H1 (cell line): ENCODE measurements at regions not wholly inside any gene's neighbourhood (a gene's known extent, or its start where the extent isn't known, plus 50 kb on each side); places are given as distances from the start of the nearest gene placed in this dataset.

Experiments used
- CTCF ChIA-PET: fragments of 300-600 bp; sonication (Branson Sonifier 250); formaldehyde crosslinking; loops from one replicate; lab custom pipeline; 2021; ENCODE audit not compliant: partially characterized antibody; lab: Charles Lee
- POLR2A ChIA-PET: fragments of 300-600 bp; sonication (Branson Sonifier 250); formaldehyde crosslinking; loops from one replicate; lab custom pipeline; 2021; ENCODE audit warnings: inconsistent platforms; ENCODE audit not compliant: partially characterized antibody; lab: Charles Lee
- DNase-seq, 2 experiments: peaks; one replicate each; pipeline versions ENCODE4 v3.0.0 to v3.0.0-alpha.2; 2010 to 2022; ENCODE audit warnings: low spot score in 2 of 2, low read depth in 1 of 2, mixed read lengths in 1 of 2
- FAIRE-seq: peaks from 2 replicates; lab custom pipeline; 2011; peaks lifted over from hg19 to GRCh38; lab: Jason Lieb, UNC
- H2AFZ ChIP-seq: 2 replicates; pipeline ENCODE4 v1.8.1; 2012; ENCODE audit warnings: low read length, inconsistent platforms
- H2AK5ac ChIP-seq: 2 replicates; pipeline ENCODE4 v1.6.1; 2013; ENCODE audit warnings: low read depth, low read length
- H2BK120ac ChIP-seq: replicated peaks from 2 replicates; pipeline ENCODE3; 2013; ENCODE audit warnings: low read depth, low read length, inconsistent platforms
- H2BK12ac ChIP-seq: 2 replicates; pipeline ENCODE4 v1.6.1; 2013; ENCODE audit warnings: low read depth, low read length
- H2BK15ac ChIP-seq: 2 replicates; pipeline ENCODE4 v1.6.1; 2013; ENCODE audit warnings: low read length
- H2BK20ac ChIP-seq: 2 replicates; pipeline ENCODE4 v1.6.1; 2013; ENCODE audit warnings: low read length
- H2BK5ac ChIP-seq: 2 replicates; pipeline ENCODE4 v1.6.1; 2013; ENCODE audit warnings: low read depth, low read length
- H3K14ac ChIP-seq: 2 replicates; pipeline ENCODE4 v1.6.1; 2013; ENCODE audit warnings: inconsistent platforms; ENCODE audit not compliant: insufficient read length
- H3K18ac ChIP-seq: 2 replicates; pipeline ENCODE4 v1.6.1; 2013; ENCODE audit warnings: low read length; ENCODE audit errors: extremely low read depth
- H3K23ac ChIP-seq: 2 replicates; pipeline ENCODE4 v1.6.1; 2013; ENCODE audit warnings: inconsistent platforms; ENCODE audit not compliant: insufficient read length
- H3K23me2 ChIP-seq: 2 replicates; pipeline ENCODE4 v1.6.1; 2013; ENCODE audit warnings: low read depth, low read length
- H3K27ac ChIP-seq: 2 replicates; pipeline ENCODE4 v1.6.1; 2011; ENCODE audit warnings: low read depth, low read length, inconsistent platforms
- H3K27me3 ChIP-seq, 4 experiments: replicated peaks in 1 of 4; 1 replicate in 1 of 4; 2 replicates in 3 of 4; pipeline versions ENCODE4 v1.6.1 to v1.8.1; 2011 to 2013; ENCODE audit warnings: low read length in 3 of 4, mild to moderate bottlenecking in 3 of 4, inconsistent platforms in 2 of 4, mixed read lengths in 2 of 4, moderate library complexity in 1 of 4; ENCODE audit not compliant: control insufficient read depth in 3 of 4, insufficient read depth in 3 of 4; ENCODE audit errors: extremely low read depth in 1 of 4
- H3K36me3 ChIP-seq, 4 experiments: 2 replicates each; pipeline versions ENCODE4 v1.6.1 to v1.8.1; 2011 to 2013; ENCODE audit warnings: mild to moderate bottlenecking in 4 of 4, low read length in 3 of 4, moderate library complexity in 2 of 4, control low read depth in 1 of 4, inconsistent platforms in 1 of 4; ENCODE audit not compliant: insufficient read depth in 4 of 4, control insufficient read depth in 2 of 4
- H3K4ac ChIP-seq: replicated peaks from 2 replicates; pipeline ENCODE3; 2013; ENCODE audit warnings: low read length, low read depth, mixed read lengths, inconsistent platforms; ENCODE audit not compliant: insufficient read length
- H3K4me1 ChIP-seq, 4 experiments: replicated peaks in 1 of 4; 1 replicate in 1 of 4; 2 replicates in 3 of 4; pipeline versions ENCODE4 v1.6.1 to v1.8.1; 2011 to 2013; ENCODE audit warnings: low read length in 3 of 4, inconsistent platforms in 2 of 4, mixed read lengths in 1 of 4; ENCODE audit not compliant: insufficient read depth in 4 of 4, control insufficient read depth in 3 of 4
- H3K4me2 ChIP-seq, 2 experiments: 2 replicates each; pipeline versions ENCODE4 v1.6.1 to v1.8.1; 2011 to 2013; ENCODE audit warnings: low read depth in 2 of 2, low read length in 2 of 2, control low read depth in 1 of 2, inconsistent platforms in 1 of 2, mild to moderate bottlenecking in 1 of 2; ENCODE audit not compliant: insufficient read depth in 1 of 2
- H3K4me3 ChIP-seq, 4 experiments: fragments of 200-600, 300-600 bp in 1 of 4; sonication (generic), shearing (Covaris generic), sonication (Bioruptor Twin) in 1 of 4; 2 replicates each; pipeline versions ENCODE4 v1.5.1 to v1.8.1; 2011 to 2016; ENCODE audit warnings: low read length in 4 of 4, low read depth in 3 of 4, control low read depth in 2 of 4, inconsistent platforms in 2 of 4, mild to moderate bottlenecking in 2 of 4, mixed read lengths in 1 of 4, moderate library complexity in 1 of 4; ENCODE audit not compliant: insufficient read depth in 2 of 4; ENCODE audit errors: extremely low read depth in 1 of 4
- H3K56ac ChIP-seq: replicated peaks from 2 replicates; pipeline ENCODE3; 2013; ENCODE audit warnings: low read depth, mild to moderate bottlenecking, mixed read lengths, low read length, inconsistent platforms; ENCODE audit not compliant: insufficient read length
- H3K79me1 ChIP-seq: 2 replicates; pipeline ENCODE4 v1.6.1; 2013; ENCODE audit warnings: low read depth, low read length, control low read depth
- H3K79me2 ChIP-seq, 2 experiments: 2 replicates each; pipeline versions ENCODE4 v1.6.1 to v1.8.1; 2012 to 2013; ENCODE audit warnings: low read length in 2 of 2, mild to moderate bottlenecking in 2 of 2, inconsistent platforms in 1 of 2; ENCODE audit not compliant: insufficient read depth in 2 of 2, control insufficient read depth in 1 of 2
- H3K9ac ChIP-seq, 4 experiments: replicated peaks in 1 of 4; 1 replicate in 1 of 4; 2 replicates in 3 of 4; pipeline versions ENCODE4 v1.6.1 to v1.8.1; 2011 to 2013; ENCODE audit warnings: low read depth in 3 of 4, low read length in 3 of 4, control low read depth in 2 of 4, mild to moderate bottlenecking in 2 of 4, moderate library complexity in 2 of 4, inconsistent platforms in 1 of 4; ENCODE audit errors: extremely low read depth in 1 of 4
- H3K9me3 ChIP-seq, 2 experiments: 2 replicates each; pipeline versions ENCODE4 v1.6.1 to v1.8.1; 2012 to 2013; ENCODE audit warnings: mild to moderate bottlenecking in 2 of 2, moderate library complexity in 2 of 2, control low read depth in 1 of 2, inconsistent platforms in 1 of 2, low read depth in 1 of 2, low read length in 1 of 2, mixed read lengths in 1 of 2; ENCODE audit not compliant: insufficient read depth in 2 of 2
- H4K20me1 ChIP-seq, 2 experiments: replicated peaks in 1 of 2; 2 replicates each; pipeline versions ENCODE3 to v1.8.1; 2011 to 2013; ENCODE audit warnings: inconsistent platforms in 2 of 2, low read length in 2 of 2, mild to moderate bottlenecking in 1 of 2; ENCODE audit not compliant: insufficient read depth in 2 of 2, control insufficient read depth in 1 of 2
- H4K5ac ChIP-seq: 2 replicates; pipeline ENCODE4 v1.6.1; 2013; ENCODE audit warnings: low read length, low read depth, mixed read lengths, inconsistent platforms; ENCODE audit not compliant: insufficient read length
- H4K8ac ChIP-seq: 2 replicates; pipeline ENCODE4 v1.8.0; 2013; ENCODE audit warnings: mild to moderate bottlenecking, moderate library complexity, low read length, inconsistent platforms; ENCODE audit not compliant: insufficient read depth; ENCODE audit errors: extremely low read depth
- H4K91ac ChIP-seq: replicated peaks from 2 replicates; pipeline ENCODE3; 2013; ENCODE audit warnings: low read length, mixed read lengths, inconsistent platforms; ENCODE audit not compliant: insufficient read length
- ASH2L ChIP-seq: fragments of 200-600, 300-600 bp; sonication (generic); IDR thresholded peaks from one replicate; pipeline ENCODE4 v1.7.1; 2017; ENCODE audit warnings: low read length
- BACH1 ChIP-seq: IDR thresholded peaks from 2 replicates; pipeline ENCODE4 v1.6.1; 2012; ENCODE audit warnings: low read length, improper control_type of control experiment
- BCL11A ChIP-seq, 2 experiments: IDR thresholded peaks; one replicate each; pipeline ENCODE4 v1.6.1; 2011; ENCODE audit warnings: low read depth in 2 of 2, low read length in 2 of 2, mild to moderate bottlenecking in 2 of 2
- CBX5 ChIP-seq: fragments of 300-800, 300-1000 bp; sonication (generic); IDR thresholded peaks from 2 replicates; pipeline ENCODE4 v1.7.1; 2016; ENCODE audit warnings: antibody characterized with exemption, low read length, low read depth
- EP300 ChIP-seq, 2 experiments: IDR thresholded peaks; 1 replicate in 1 of 2; 2 replicates in 1 of 2; pipeline ENCODE4 v1.6.1; 2011 to 2012; ENCODE audit warnings: low read depth in 2 of 2, low read length in 2 of 2, mild to moderate bottlenecking in 2 of 2, borderline replicate concordance in 1 of 2, inconsistent platforms in 1 of 2, moderate library complexity in 1 of 2
- KDM5A ChIP-seq: fragments of 200-600 bp; IDR thresholded peaks from 2 replicates; pipeline ENCODE4 v1.7.1; 2012; ENCODE audit warnings: mild to moderate bottlenecking, low read length, inconsistent platforms, mixed read lengths
- TBP ChIP-seq: IDR thresholded peaks from 2 replicates; pipeline ENCODE4 v1.6.1; 2011; ENCODE audit warnings: low read depth, low read length, improper control_type of control experiment
- TF ChIP-seq, protein P1 (sequence below): IDR thresholded peaks from 2 replicates; pipeline ENCODE4 v1.6.1; 2012; ENCODE audit warnings: inconsistent platforms
- TF ChIP-seq, protein P2 (sequence below): IDR thresholded peaks from 2 replicates; pipeline ENCODE4 v1.6.1; 2011; ENCODE audit warnings: low read depth, mild to moderate bottlenecking, low read length; ENCODE audit not compliant: insufficient read depth

GRCh38 chr3:82274897-82275296 is 513.5 kb upstream of the GBE1 start:
- H3K14ac ChIP-seq = no peak overlapping the region
- H2BK120ac ChIP-seq = no peak overlapping the region
- H2AFZ ChIP-seq = 0 out of 2 replicates have a peak overlapping the region, but pooled peaks have one; percentile 25
- H3K9me3 ChIP-seq = no peaks in the 10 kb centered on the region
- H2BK15ac ChIP-seq = no peak overlapping the region
- FAIRE-seq (no peak), DNase-seq (no peak)
- H4K5ac ChIP-seq = no peak overlapping the region
- no peaks in the 10 kb centered on the region for H3K36me3 ChIP-seq
- no peaks in the 10 kb centered on the region for H3K4me1 ChIP-seq
- H3K23ac ChIP-seq = no peak overlapping the region
- H3K56ac ChIP-seq = no peak overlapping the region
- H3K23me2 ChIP-seq = no peaks in the 10 kb centered on the region
- ChIA-PET CTCF (interaction anchor here (0.6 to 1.0 kb wide), 2 partner anchors 142 to 1139 kb away, joined by 3 read pairs; no protein-coding TSS in a partner anchor), POLR2A (no interaction called here)
- H4K8ac ChIP-seq = no peak overlapping the region
- no peak overlapping the region for H3K18ac ChIP-seq
- no peak overlapping the region for H3K4me2 ChIP-seq
- no peaks in the 10 kb centered on the region for H3K79me1 ChIP-seq
- no peak overlapping the region for H3K9ac ChIP-seq
- H2AK5ac ChIP-seq = no peak overlapping the region
- H4K20me1 ChIP-seq = no peaks in the 10 kb centered on the region
- no peaks in the 10 kb centered on the region for H3K27me3 ChIP-seq
- H4K91ac ChIP-seq = no peak overlapping the region
- no peak overlapping the region for H3K27ac ChIP-seq
- H3K4me3 ChIP-seq = no peak overlapping the region
- H3K4ac ChIP-seq = no peak overlapping the region
- H2BK5ac ChIP-seq = no peak overlapping the region
- H2BK12ac ChIP-seq = no peak overlapping the region
- no peak overlapping the region for H2BK20ac ChIP-seq
- TF ChIP-seq TBP (no peak), ASH2L (no peak), BCL11A (IDR thresholded peaks at IDR 0.05; ENCODE audit: low read depth in 2 of 2, low read length in 2 of 2) (no peak), BACH1 (no peak), EP300 (IDR thresholded peaks at IDR 0.05; ENCODE audit: borderline replicate concordance in 1 of 2, low read depth in 2 of 2, low read length in 2 of 2) (no peak), KDM5A (no peak), CBX5 (no peak)
- TF ChIP-seq, protein P1, sequence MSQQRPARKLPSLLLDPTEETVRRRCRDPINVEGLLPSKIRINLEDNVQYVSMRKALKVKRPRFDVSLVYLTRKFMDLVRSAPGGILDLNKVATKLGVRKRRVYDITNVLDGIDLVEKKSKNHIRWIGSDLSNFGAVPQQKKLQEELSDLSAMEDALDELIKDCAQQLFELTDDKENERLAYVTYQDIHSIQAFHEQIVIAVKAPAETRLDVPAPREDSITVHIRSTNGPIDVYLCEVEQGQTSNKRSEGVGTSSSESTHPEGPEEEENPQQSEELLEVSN = no peak
- TF ChIP-seq, protein P2, sequence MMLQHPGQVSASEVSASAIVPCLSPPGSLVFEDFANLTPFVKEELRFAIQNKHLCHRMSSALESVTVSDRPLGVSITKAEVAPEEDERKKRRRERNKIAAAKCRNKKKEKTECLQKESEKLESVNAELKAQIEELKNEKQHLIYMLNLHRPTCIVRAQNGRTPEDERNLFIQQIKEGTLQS = no peak
- no peaks in the 10 kb centered on the region for H3K79me2 ChIP-seq
